B cell (primary cell): ENCODE measurements at regions not wholly inside any gene's neighbourhood (a gene's known extent, or its start where the extent isn't known, plus 50 kb on each side); places are given as distances from the start of the nearest gene placed in this dataset.

Experiments
- ATAC-seq: fragments of 200-7000 bp; cut with Tn5 transposase; one replicate; pipeline ENCODE4 v1.10.0; 2021; ENCODE audit warnings: low read depth, mild to moderate bottlenecking, moderate number of reproducible peaks, moderate library complexity
- CTCF ChIA-PET: fragments of 350-600 bp; sonication (Branson Sonifier 250); formaldehyde crosslinking; loops from one replicate; lab custom pipeline; 2021; ENCODE audit warnings: antibody characterized with exemption, inconsistent platforms; lab: Charles Lee
- POLR2A ChIA-PET: fragments of 350-600 bp; sonication (Branson Sonifier 250); formaldehyde crosslinking; loops from one replicate; lab custom pipeline; 2021; ENCODE audit warnings: antibody characterized with exemption; lab: Charles Lee
- DNase-seq: peaks from one replicate; pipeline ENCODE4 v3.0.0; 2013
- H2AFZ ChIP-seq: 2 replicates; pipeline ENCODE4 v1.6.1; 2012; ENCODE audit warnings: mild to moderate bottlenecking, low read depth, low read length; ENCODE audit not compliant: insufficient read depth, poor library complexity, severe bottlenecking
- H3K27ac ChIP-seq, 2 donors: 1 replicate in 1 of 2; 2 replicates in 1 of 2; pipeline ENCODE4 v1.5.1; 2012 to 2013; ENCODE audit warnings: low read length in 2 of 2, mild to moderate bottlenecking in 2 of 2, moderate library complexity in 1 of 2
- H3K27me3 ChIP-seq, 4 experiments: fragments of 200-600 bp in 1 of 4; sonication (generic) in 1 of 4; replicated peaks in 1 of 4; 1 replicate in 2 of 4; 2 replicates in 2 of 4; pipeline versions ENCODE4 v1.6.1 to v1.7.0; 2013 to 2016; ENCODE audit warnings: low read length in 3 of 4, mild to moderate bottlenecking in 2 of 4, mixed read lengths in 1 of 4, moderate library complexity in 1 of 4; ENCODE audit not compliant: insufficient read depth in 4 of 4, control insufficient read depth in 3 of 4; ENCODE audit errors: control extremely low read depth in 1 of 4
- H3K36me3 ChIP-seq, 2 experiments: replicated peaks in 1 of 2; 1 replicate in 1 of 2; 2 replicates in 1 of 2; pipeline versions ENCODE4 v1.6.1 to v1.7.1; 2013; ENCODE audit warnings: low read length in 1 of 2; ENCODE audit not compliant: insufficient read depth in 2 of 2, control insufficient read depth in 1 of 2; ENCODE audit errors: control extremely low read depth in 1 of 2, extremely low read depth in 1 of 2
- H3K4me1 ChIP-seq, 2 donors: fragments of 200-600 bp in 1 of 2; sonication (generic) in 1 of 2; 1 replicate in 1 of 2; 2 replicates in 1 of 2; pipeline versions ENCODE4 v1.5.1 to v1.6.1; 2013 to 2017; ENCODE audit warnings: low read length in 2 of 2; ENCODE audit not compliant: control insufficient read depth in 2 of 2, insufficient read depth in 2 of 2
- H3K4me2 ChIP-seq: replicated peaks from 2 replicates; pipeline ENCODE3; 2012; ENCODE audit warnings: mild to moderate bottlenecking, low read depth, low read length; ENCODE audit not compliant: poor library complexity, severe bottlenecking
- H3K4me3 ChIP-seq, 5 experiments: fragments of 200-600 bp in 1 of 5; sonication (generic) in 1 of 5; 1 replicate in 3 of 5; 2 replicates in 2 of 5; pipeline versions ENCODE4 v1.5.1 to v1.7.0; 2011 to 2016; ENCODE audit warnings: low read length in 4 of 5, mild to moderate bottlenecking in 4 of 5, low read depth in 2 of 5, control low read depth in 1 of 5, moderate library complexity in 1 of 5; ENCODE audit not compliant: insufficient read depth in 1 of 5; ENCODE audit errors: control extremely low read depth in 1 of 5, extremely low read depth in 1 of 5
- H3K79me2 ChIP-seq: fragments of 200-600 bp; sonication (generic); one replicate; pipeline ENCODE4 v1.6.0; 2016; ENCODE audit warnings: low read length; ENCODE audit not compliant: control insufficient read depth, insufficient read depth
- H3K9ac ChIP-seq: fragments of 200-600 bp; sonication (generic); 2 replicates; pipeline ENCODE4 v1.6.1; 2017; ENCODE audit warnings: mild to moderate bottlenecking, low read length, moderate library complexity
- H3K9me3 ChIP-seq, 3 donors: one replicate each; pipeline versions ENCODE4 v1.6.1 to v1.7.1; 2013; ENCODE audit warnings: low read length in 2 of 3; ENCODE audit not compliant: control insufficient read depth in 2 of 3, insufficient read depth in 1 of 3; ENCODE audit errors: control extremely low read depth in 1 of 3
- H4K20me1 ChIP-seq: 2 replicates; pipeline ENCODE4 v1.6.0; 2012; ENCODE audit warnings: mild to moderate bottlenecking, low read length; ENCODE audit not compliant: insufficient read depth, control insufficient read depth, poor library complexity, severe bottlenecking
- H3K27ac Mint-ChIP-seq: one replicate; pipeline ENCODE4 v1.8.0; 2021; ENCODE audit warnings: mixed read lengths
- H3K27me3 Mint-ChIP-seq: one replicate; pipeline ENCODE4 v1.8.0; 2021; ENCODE audit warnings: mixed read lengths
- H3K4me1 Mint-ChIP-seq: one replicate; pipeline ENCODE4 v1.8.0; 2021; ENCODE audit warnings: mixed read lengths
- H3K4me3 Mint-ChIP-seq: one replicate; pipeline ENCODE4 v1.8.0; 2021; ENCODE audit warnings: mixed read lengths
- H3K9me3 Mint-ChIP-seq: one replicate; pipeline ENCODE4 v1.8.0; 2022; ENCODE audit warnings: mixed read lengths; ENCODE audit not compliant: insufficient read depth
- EZH2 ChIP-seq: IDR thresholded peaks from 2 replicates; pipeline ENCODE4 v1.6.1; 2012; ENCODE audit warnings: borderline replicate concordance, low read depth, mild to moderate bottlenecking, moderate library complexity, low read length; ENCODE audit not compliant: insufficient read depth, poor library complexity, severe bottlenecking
- WGBS: methylation state at CpG from one replicate; pipeline ENCODE4 v1.1.5; 2013; ENCODE audit warnings: missing lambda C conversion rate; ENCODE audit not compliant: insufficient coverage; 5-methylcytosine and 5-hydroxymethylcytosine counted together
- intact Hi-C: fragments of 100-400 bp; cut with micrococcal nuclease; formaldehyde crosslinking; loops from one replicate; pipeline ENCODE4 v1.10.0; 2022
- TF ChIP-seq, protein P1 (sequence below): fragments of 200-600 bp; IDR thresholded peaks from one replicate; pipeline ENCODE4 v1.8.0; 2022; ENCODE audit warnings: antibody characterized with exemption, mild to moderate bottlenecking

DNA sequence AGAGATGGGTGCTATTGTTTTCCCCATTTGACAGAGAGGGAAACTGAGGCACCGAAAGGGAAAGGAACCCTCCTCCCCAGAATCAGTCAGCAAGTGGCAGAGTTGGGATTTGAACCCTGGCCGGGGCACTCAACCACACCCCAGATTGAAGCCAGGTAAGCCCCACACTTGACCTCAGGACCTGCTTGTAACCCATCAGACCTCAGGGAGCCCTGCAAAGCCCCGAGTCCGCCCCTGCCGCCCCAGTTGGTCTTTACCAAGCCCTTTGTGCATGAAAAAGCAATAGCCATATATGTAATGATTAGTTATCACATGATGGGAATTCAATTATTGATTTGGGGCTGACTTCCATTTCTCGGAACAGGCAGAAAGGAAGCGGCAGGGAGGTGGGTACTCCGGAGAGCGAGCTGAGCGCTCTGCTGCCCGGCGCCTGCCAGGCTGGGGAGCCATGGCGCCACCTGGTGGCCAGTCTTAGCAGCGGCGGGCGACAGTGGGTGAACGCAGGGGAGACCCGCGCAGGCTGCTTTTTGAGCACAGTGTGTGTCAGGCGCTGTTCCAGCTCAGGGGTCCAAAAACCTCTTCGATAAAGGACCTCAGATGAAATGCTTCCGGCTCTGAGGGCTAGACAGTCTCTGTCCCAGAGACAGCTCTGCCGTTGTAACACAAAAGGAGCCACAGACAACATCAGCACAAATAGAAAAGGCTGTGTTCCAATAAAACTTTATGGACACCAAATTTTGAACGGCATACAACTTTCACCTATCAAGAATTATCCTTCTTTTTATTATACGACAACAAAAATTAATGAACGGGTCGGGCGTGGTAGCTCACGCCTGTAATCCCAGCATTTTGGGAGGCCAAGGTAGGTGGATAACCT, 82.9 kb upstream of the CACNA1A start:
- peak overlapping the region; percentile 38 for H3K4me2 ChIP-seq
- intact Hi-C loops = loop anchor here (1.0 kb wide), 1 partner anchor 395 kb away; no protein-coding TSS in a partner anchor
- H3K27ac Mint-ChIP-seq = no peak overlapping the region
- TF ChIP-seq, protein P1, sequence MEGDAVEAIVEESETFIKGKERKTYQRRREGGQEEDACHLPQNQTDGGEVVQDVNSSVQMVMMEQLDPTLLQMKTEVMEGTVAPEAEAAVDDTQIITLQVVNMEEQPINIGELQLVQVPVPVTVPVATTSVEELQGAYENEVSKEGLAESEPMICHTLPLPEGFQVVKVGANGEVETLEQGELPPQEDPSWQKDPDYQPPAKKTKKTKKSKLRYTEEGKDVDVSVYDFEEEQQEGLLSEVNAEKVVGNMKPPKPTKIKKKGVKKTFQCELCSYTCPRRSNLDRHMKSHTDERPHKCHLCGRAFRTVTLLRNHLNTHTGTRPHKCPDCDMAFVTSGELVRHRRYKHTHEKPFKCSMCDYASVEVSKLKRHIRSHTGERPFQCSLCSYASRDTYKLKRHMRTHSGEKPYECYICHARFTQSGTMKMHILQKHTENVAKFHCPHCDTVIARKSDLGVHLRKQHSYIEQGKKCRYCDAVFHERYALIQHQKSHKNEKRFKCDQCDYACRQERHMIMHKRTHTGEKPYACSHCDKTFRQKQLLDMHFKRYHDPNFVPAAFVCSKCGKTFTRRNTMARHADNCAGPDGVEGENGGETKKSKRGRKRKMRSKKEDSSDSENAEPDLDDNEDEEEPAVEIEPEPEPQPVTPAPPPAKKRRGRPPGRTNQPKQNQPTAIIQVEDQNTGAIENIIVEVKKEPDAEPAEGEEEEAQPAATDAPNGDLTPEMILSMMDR = peak; percentile 95
- no peak for TF ChIP-seq EZH2
- peak; percentile 99 for ATAC-seq
- ChIA-PET POLR2A (interaction anchor here (0.5 kb wide), 1 partner anchor 369 kb away, joined by 3 read pairs; no protein-coding TSS in a partner anchor), CTCF (interaction anchor here (0.6 to 4.7 kb wide), 26 partner anchors 9 to 612 kb away, joined by 3 to 73 read pairs (median 4); partner anchors contain the start of gene C19orf53)
- no peaks in the 10 kb centered on the region for H3K79me2 ChIP-seq
- no peaks in the 10 kb centered on the region for H3K36me3 ChIP-seq
- H3K4me3 Mint-ChIP-seq = no peak overlapping the region
- H3K9me3 ChIP-seq = peaks cover 0 to 3% (median 0%) of the 10 kb centered on the region in 3 donors
- H3K27me3 Mint-ChIP-seq = peaks cover 25% of the 10 kb centered on the region
- 18% methylated on average over 25 of the region's 29 CpGs for WGBS
- H3K9ac ChIP-seq = no peak overlapping the region
- H3K4me1 ChIP-seq = peaks cover 0 to 7% of the 10 kb centered on the region in 2 donors
- no peaks in the 10 kb centered on the region for H3K9me3 Mint-ChIP-seq
- no peak overlapping the region for H3K27ac ChIP-seq
- no peak overlapping the region for H3K4me3 ChIP-seq
- peak; percentile 85 for DNase-seq
- peaks cover 1% of the 10 kb centered on the region for H3K4me1 Mint-ChIP-seq
- no peaks in the 10 kb centered on the region for H4K20me1 ChIP-seq
- peaks cover 0 to 8% (median 0%) of the 10 kb centered on the region in 4 experiments for H3K27me3 ChIP-seq
- peak overlapping the region; percentile 29 for H2AFZ ChIP-seq

DNA sequence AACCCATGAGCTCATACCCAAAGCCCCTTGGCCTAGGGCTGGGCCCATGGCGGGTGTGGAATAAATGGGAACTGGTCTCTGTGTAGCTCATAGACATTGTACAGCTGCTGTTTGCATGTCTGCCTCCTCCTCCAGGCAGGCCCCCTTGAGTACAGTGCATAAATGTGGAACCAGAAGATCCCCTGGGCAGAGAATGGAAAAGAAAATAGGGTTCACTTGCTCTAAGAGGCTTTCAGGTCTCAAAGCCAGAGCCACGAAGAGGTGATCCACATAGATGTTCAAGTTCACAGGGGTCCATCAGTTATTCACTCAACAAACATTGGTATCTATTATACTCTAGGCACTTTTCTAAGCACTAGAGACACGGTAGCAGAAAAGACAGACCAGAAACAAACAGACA, 79.2 kb upstream of the CACNA1A start:
- Mint-ChIP-seq H3K9me3 (no peaks in the 10 kb centered on the region), H3K4me1 (peaks cover 1% of the 10 kb centered on the region), H3K4me3 (no peak overlapping the region), H3K27me3 (peaks cover 16% of the 10 kb centered on the region), H3K27ac (no peak overlapping the region)
- ChIA-PET CTCF (interaction anchor here (0.9 to 1.4 kb wide), 3 partner anchors 308 to 608 kb away, joined by 4 read pairs; no protein-coding TSS in a partner anchor), POLR2A (no interaction called here)
- Histone ChIP-seq H4K20me1 (no peaks in the 10 kb centered on the region), H3K27me3 (peaks cover 0 to 10% (median 0%) of the 10 kb centered on the region in 4 experiments), H3K4me3 (no peak overlapping the region), H3K4me1 (peaks cover 0 to 7% of the 10 kb centered on the region in 2 donors), H3K27ac (no peak overlapping the region), H3K9me3 (peaks cover 0 to 3% (median 0%) of the 10 kb centered on the region in 3 donors), H3K4me2 (no peak overlapping the region), H2AFZ (no peak overlapping the region), H3K9ac (no peak overlapping the region), H3K79me2 (no peaks in the 10 kb centered on the region), H3K36me3 (no peaks in the 10 kb centered on the region)
- ATAC-seq = no peak
- DNase-seq = no peak
- intact Hi-C loops = no loop called here
- TF ChIP-seq, protein P1 = no peak
- no peak for TF ChIP-seq EZH2
- WGBS = 55% methylated on average over 1 of the region's 3 CpGs
